WTC11 (cell line): ENCODE measurements at regions not wholly inside any gene's neighbourhood (a gene's known extent, or its start where the extent isn't known, plus 50 kb on each side); places are given as distances from the start of the nearest gene placed in this dataset.

Source experiments
- CTCF ChIP-seq: fragments of 200-600 bp; IDR thresholded peaks from 2 replicates; pipeline ENCODE4 v1.8.0; 2022; ENCODE audit warnings: antibody characterized with exemption
- NFATC4 ChIP-seq: fragments of 250-450 bp; sonication (Bioruptor Pico); IDR thresholded peaks from 2 replicates; pipeline ENCODE4 v1.9.0; 2021; ENCODE audit warnings: mild to moderate bottlenecking
- USF1 ChIP-seq: sonication (generic); formaldehyde crosslinking; IDR thresholded peaks from 2 replicates; pipeline ENCODE4 v1.8.0; 2022; ENCODE audit warnings: mild to moderate bottlenecking, missing genetic modification reagents
- USF2 ChIP-seq: sonication (generic); formaldehyde crosslinking; IDR thresholded peaks from 2 replicates; pipeline ENCODE4 v1.8.1; 2023; ENCODE audit warnings: mild to moderate bottlenecking, missing genetic modification reagents, moderate library complexity
- ZNF416 ChIP-seq: fragments of 250-450 bp; sonication (Bioruptor Pico); IDR thresholded peaks from 2 replicates; pipeline ENCODE4 v1.9.0; 2021; ENCODE audit warnings: mild to moderate bottlenecking, inconsistent platforms
- ZNF671 ChIP-seq: fragments of 250-450 bp; sonication (Bioruptor Pico); IDR thresholded peaks from 2 replicates; pipeline ENCODE4 v1.8.0; 2021; ENCODE audit warnings: mild to moderate bottlenecking

GRCh38 chr20:7378864-7379605 is 561.2 kb downstream of the HAO1 start:
- no peak for TF ChIP-seq NFATC4 (CRISPR knock-in tag)
- no peak for TF ChIP-seq USF2 (CRISPR knock-in tag)
- no peak for TF ChIP-seq CTCF
- TF ChIP-seq ZNF671 (CRISPR knock-in tag) = no peak
- no peak for TF ChIP-seq USF1
- no peak for TF ChIP-seq ZNF416 (CRISPR knock-in tag)
